Mucosa of descending colon (tissue), 3 donors: ENCODE measurements at regions not wholly inside any gene's neighbourhood (a gene's known extent, or its start where the extent isn't known, plus 50 kb on each side); places are given as distances from the start of the nearest gene placed in this dataset.
A peak's percentile ranks its signal among the peaks of the same experiment; 100 is the strongest.

ENCODE experiments used
- ATAC-seq: fragments of 200-7000 bp; cut with Tn5 transposase; one replicate; pipeline ENCODE4 v1.9.1; 2020; ENCODE audit warnings: mild to moderate bottlenecking, moderate library complexity
- DNase-seq, 3 donors: peaks; one replicate each; pipeline ENCODE4 v3.0.0-alpha.2; 2020
- H3K36me3 ChIP-seq: fragments of 200-600 bp; one replicate; pipeline ENCODE4 v1.8.0; 2021; ENCODE audit warnings: low read depth, mild to moderate bottlenecking
- H3K4me1 ChIP-seq: fragments of 200-600 bp; one replicate; pipeline ENCODE4 v1.8.0; 2021; ENCODE audit warnings: low read depth, mild to moderate bottlenecking
- H3K4me3 ChIP-seq: fragments of 200-600 bp; one replicate; pipeline ENCODE4 v1.8.0; 2021; ENCODE audit warnings: mild to moderate bottlenecking
- H3K9me3 ChIP-seq: fragments of 200-600 bp; one replicate; pipeline ENCODE4 v1.8.0; 2021; ENCODE audit warnings: mild to moderate bottlenecking
- CTCF ChIP-seq: fragments of 200-600 bp; IDR thresholded peaks from one replicate; pipeline ENCODE4 v1.8.0; 2022; ENCODE audit warnings: antibody characterized with exemption, mild to moderate bottlenecking
- intact Hi-C, 2 donors: fragments of 100-400 bp; cut with DNase I in 1 of 2; cut with micrococcal nuclease in 1 of 2; formaldehyde crosslinking; loops; one replicate each; pipeline versions ENCODE4 v1.11.0 to v1.11.1; 2022; cut with DNase I, micrococcal nuclease
- donor health status: DM: no; HTN: no; CAD: no; lungs with moderate emphysema.
- donor health status: DM: no; HTN: no; CAD: no.
- donor health status: DM: no; HTN: yes; CAD: no.

DNA sequence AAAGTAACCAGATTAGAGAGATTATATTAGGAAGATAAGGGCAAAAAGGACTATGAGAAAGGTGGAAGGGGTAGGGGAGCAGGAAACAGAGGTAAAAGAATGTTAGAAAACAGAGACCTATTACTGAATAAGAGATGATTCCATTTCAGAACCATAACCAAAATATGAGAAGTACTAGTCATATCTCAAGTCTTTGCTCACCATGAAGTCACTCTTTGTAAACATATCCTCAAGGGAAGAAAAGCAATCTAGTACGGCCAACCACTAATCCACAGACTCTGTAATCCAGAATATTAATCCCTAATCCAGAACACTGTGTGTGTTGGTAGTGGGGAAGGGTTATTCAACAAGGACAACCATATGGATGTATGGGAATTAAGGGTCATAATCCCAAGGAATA is 92.0 kb downstream of the CDCA7 start:
- intact Hi-C loops, result no loop called here

DNA sequence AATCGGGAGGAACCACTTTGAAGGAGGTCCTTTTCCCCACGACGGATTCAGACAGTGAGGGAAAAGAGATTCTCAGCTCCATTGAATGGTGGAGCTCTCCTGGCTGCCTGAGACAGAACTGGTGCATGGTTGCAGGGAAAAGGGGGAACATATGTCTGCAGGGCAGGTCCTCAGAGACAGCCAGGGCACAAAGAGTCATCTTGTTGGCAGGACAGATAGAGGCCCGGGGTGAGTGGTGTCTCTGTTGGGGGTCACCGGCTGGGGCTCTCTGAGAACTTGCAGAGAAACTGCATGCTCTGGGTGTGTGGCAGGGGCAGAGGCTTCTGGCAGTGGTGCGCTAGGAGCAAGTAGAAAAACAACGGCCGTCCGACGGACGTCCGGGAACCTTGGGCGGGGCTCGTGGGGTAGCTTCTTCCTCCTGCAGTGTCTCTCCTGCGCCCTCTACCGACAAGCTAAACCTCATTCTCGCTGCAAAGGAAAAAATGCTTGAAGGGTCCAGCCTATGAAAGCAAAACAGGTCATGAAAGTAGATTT is 94.3 kb downstream of the CDCA7 start:
- Histone ChIP-seq H3K4me3 (no peak overlapping the region), H3K36me3 (no peaks in the 10 kb centered on the region), H3K9me3 (no peaks in the 10 kb centered on the region), H3K4me1 (no peaks in the 10 kb centered on the region)
- DNase-seq (peak; percentile 82 to 94 (median 83)), ATAC-seq (peak; percentile 99)
- TF ChIP-seq CTCF, result peak; percentile 54
- intact Hi-C loops, result no loop called here

More for the DNA sequence above, 92.0 kb downstream of the CDCA7 start:
- DNase-seq, result no peak
- Histone ChIP-seq H3K9me3 (no peaks in the 10 kb centered on the region), H3K4me1 (no peaks in the 10 kb centered on the region), H3K36me3 (no peaks in the 10 kb centered on the region), H3K4me3 (no peak overlapping the region)
- ATAC-seq, result no peak
- no peak for TF ChIP-seq CTCF

- no peak for TF ChIP-seq CTCF
- no peak for ATAC-seq
- H3K4me3 ChIP-seq, result no peak overlapping the region
- DNase-seq, result no peak
- H3K9me3 ChIP-seq, result no peaks in the 10 kb centered on the region
- intact Hi-C loops, result no loop called here
- H3K4me1 ChIP-seq, result no peaks in the 10 kb centered on the region
- H3K36me3 ChIP-seq, result no peaks in the 10 kb centered on the region
Measured at GRCh38 chr2:173451118-173451517, 96.4 kb downstream of the CDCA7 start.

GRCh38 chr2:173451941-173452340 is 97.3 kb downstream of the CDCA7 start:
- H3K4me3 ChIP-seq, result no peak overlapping the region
- ATAC-seq (no peak), DNase-seq (no peak)
- intact Hi-C loops, result no loop called here
- H3K4me1 ChIP-seq, result no peaks in the 10 kb centered on the region
- no peak for TF ChIP-seq CTCF
- no peaks in the 10 kb centered on the region for H3K36me3 ChIP-seq
- no peaks in the 10 kb centered on the region for H3K9me3 ChIP-seq

- no peak for ATAC-seq
- intact Hi-C loops, result no loop called here
- no peak for DNase-seq
Measured at GRCh38 chr2:173452416-173452815, 97.7 kb downstream of the CDCA7 start.

More at GRCh38 chr2:173452416-173452815, 97.7 kb downstream of the CDCA7 start:
- H3K4me3 ChIP-seq, result no peak overlapping the region
- H3K9me3 ChIP-seq, result no peaks in the 10 kb centered on the region
- TF ChIP-seq CTCF, result no peak
- H3K4me1 ChIP-seq, result no peaks in the 10 kb centered on the region
- H3K36me3 ChIP-seq, result no peaks in the 10 kb centered on the region
